K562 (cell line): ENCODE measurements at regions not wholly inside any gene's neighbourhood (a gene's known extent, or its start where the extent isn't known, plus 50 kb on each side); places are given as distances from the start of the nearest gene placed in this dataset.

ENCODE experiments used
- ATAC-seq: fragments of 200-7000 bp; cut with Tn5 transposase; 3 replicates; pipeline ENCODE4 v1.9.1; 2020; ENCODE audit warnings: moderate library complexity
- BruUV-seq: library from RNA; stranded (reverse); fragments of 400-500 nt; replicated peaks from 2 replicates; lab custom pipeline; 2021; lab: Mats Ljungman, UMichigan
- CTCF ChIA-PET: fragments of 300-600 bp; formaldehyde crosslinking; extraction: SDS; loops from one replicate; lab custom pipeline; 2021; ENCODE audit warnings: low intra/inter-chr PET ratio; lab: Yijun Ruan, JAX
- POLR2A ChIA-PET: fragments of 300-600, 350-650 bp; sonication (Branson Sonifier 250); formaldehyde crosslinking; extraction: SDS; loops from one replicate; lab custom pipeline; 2021; ENCODE audit warnings: antibody characterized with exemption, inconsistent platforms; lab: Yijun Ruan, JAX
- DNase-seq, 4 experiments: peaks; one replicate each; pipeline versions ENCODE4 v3.0.0 to v3.0.0-alpha.2; 2011 to 2018; ENCODE audit warnings: low spot score in 3 of 4, mixed read lengths in 3 of 4; ENCODE audit errors: extremely low read depth in 1 of 4
- FAIRE-seq: peaks from 2 replicates; lab custom pipeline; 2011; peaks lifted over from hg19 to GRCh38; lab: Jason Lieb, UNC
- H2AFZ ChIP-seq: 2 replicates; pipeline ENCODE4 v1.6.0; 2011; ENCODE audit warnings: low read depth, low read length, control low read depth, inconsistent platforms
- H3K27ac ChIP-seq: fragments of 200-600 bp; 3 replicates; pipeline ENCODE4 v1.8.0; 2011; ENCODE audit warnings: low read depth, mild to moderate bottlenecking, control low read depth, inconsistent platforms, low read length, moderate library complexity, mixed read lengths; ENCODE audit errors: extremely low read depth
- H3K27me3 ChIP-seq, 2 experiments: fragments of 300-600 bp in 1 of 2; 2 replicates in 1 of 2; 3 replicates in 1 of 2; pipeline versions ENCODE4 v1.6.0 to v1.8.0; 2011; ENCODE audit warnings: inconsistent platforms in 2 of 2, low read length in 2 of 2, mild to moderate bottlenecking in 1 of 2, mixed read lengths in 1 of 2, moderate library complexity in 1 of 2; ENCODE audit not compliant: control insufficient read depth in 2 of 2, insufficient read depth in 2 of 2
- H3K36me3 ChIP-seq: fragments of 300-600 bp; 3 replicates; pipeline ENCODE4 v1.8.0; 2011; ENCODE audit warnings: mild to moderate bottlenecking, low read length, inconsistent platforms; ENCODE audit not compliant: control insufficient read depth, insufficient read depth
- H3K4me1 ChIP-seq, 2 experiments: fragments of 200-600 bp in 1 of 2; replicated peaks in 1 of 2; 2 replicates in 1 of 2; 3 replicates in 1 of 2; pipeline versions ENCODE4 v1.5.1 to v1.8.0; 2011; ENCODE audit warnings: inconsistent platforms in 2 of 2, low read length in 2 of 2, mild to moderate bottlenecking in 1 of 2, mixed read lengths in 1 of 2, moderate library complexity in 1 of 2; ENCODE audit not compliant: control insufficient read depth in 2 of 2, insufficient read depth in 2 of 2
- H3K4me2 ChIP-seq: 2 replicates; pipeline ENCODE4 v1.6.1; 2011; ENCODE audit warnings: low read length, control low read depth, inconsistent platforms, mixed read lengths; ENCODE audit not compliant: insufficient read depth
- H3K4me3 ChIP-seq: fragments of 200-600 bp; sonication (generic), shearing (Covaris generic); 2 replicates; pipeline ENCODE4 v1.5.1; 2016; ENCODE audit warnings: control low read depth, inconsistent platforms
- H3K79me2 ChIP-seq: fragments of 200-600 bp; 3 replicates; pipeline ENCODE4 v1.8.0; 2011; ENCODE audit warnings: low read length, inconsistent platforms; ENCODE audit not compliant: control insufficient read depth, insufficient read depth
- H3K9ac ChIP-seq, 2 experiments: 2 replicates each; pipeline versions ENCODE4 v1.6.0 to v1.6.1; 2011; ENCODE audit warnings: low read depth in 2 of 2, low read length in 2 of 2, control low read depth in 1 of 2, inconsistent platforms in 1 of 2, mild to moderate bottlenecking in 1 of 2, mixed read lengths in 1 of 2; ENCODE audit not compliant: insufficient read depth in 1 of 2
- H3K9me1 ChIP-seq: one replicate; pipeline ENCODE4 v1.6.0; 2011; ENCODE audit warnings: inconsistent platforms, mild to moderate bottlenecking, low read length, moderate library complexity; ENCODE audit not compliant: control insufficient read depth, insufficient read depth
- H3K9me3 ChIP-seq: replicated peaks from 2 replicates; pipeline ENCODE4 v1.5.1; 2011; ENCODE audit warnings: low read depth, low read length, inconsistent platforms; ENCODE audit not compliant: control insufficient read depth, insufficient read depth
- H4K20me1 ChIP-seq: replicated peaks from 2 replicates; pipeline ENCODE4 v1.6.1; 2011; ENCODE audit warnings: low read length, inconsistent platforms, mixed read lengths; ENCODE audit not compliant: control insufficient read depth, insufficient read depth
- CEBPG ChIP-seq, 3 experiments: fragments of 200-800 bp in 1 of 3; sonication (Bioruptor generic) in 1 of 3; sonication (generic) in 1 of 3; formaldehyde crosslinking in 1 of 3; IDR thresholded peaks in 2 of 3; conservative IDR thresholded peaks in 1 of 3; 2 replicates each; pipeline versions ENCODE4 v1.6.1 to v1.8.0; 2016 to 2022; ENCODE audit warnings: missing compliant biosample characterization in 2 of 3, missing genetic modification characterization in 2 of 3, mild to moderate bottlenecking in 1 of 3, missing genetic modification reagents in 1 of 3
- HDGF ChIP-seq: fragments of 450-650 bp; IDR thresholded peaks from 2 replicates; pipeline ENCODE4 v1.6.1; 2016
- MLX ChIP-seq, 2 experiments: fragments of 450-650 bp in 1 of 2; sonication (generic) in 1 of 2; formaldehyde crosslinking; conservative IDR thresholded peaks; 2 replicates each; pipeline versions ENCODE4 v1.4.0 to v1.8.1; 2020 to 2022; ENCODE audit warnings: mild to moderate bottlenecking in 1 of 2, missing genetic modification reagents in 1 of 2
- NFIX ChIP-seq: fragments of 250-450 bp; sonication (Bioruptor Pico); IDR thresholded peaks from 2 replicates; pipeline ENCODE4 v1.4.0; 2020; ENCODE audit warnings: low read depth, mild to moderate bottlenecking, moderate library complexity
- NFXL1 ChIP-seq: fragments of 450-650 bp; formaldehyde crosslinking; IDR thresholded peaks from 2 replicates; pipeline ENCODE4 v1.4.0; 2021; ENCODE audit warnings: mild to moderate bottlenecking
- REST ChIP-seq, 2 experiments: fragments of 450-650 bp; formaldehyde crosslinking in 1 of 2; IDR thresholded peaks; 2 replicates each; pipeline versions ENCODE4 v1.4.0 to v1.6.1; 2014 to 2020; ENCODE audit warnings: mild to moderate bottlenecking in 2 of 2, borderline replicate concordance in 1 of 2, low read depth in 1 of 2
- ZNF444 ChIP-seq: fragments of 250-450 bp; sonication (Bioruptor Pico); IDR thresholded peaks from 2 replicates; pipeline ENCODE4 v1.4.0; 2020; ENCODE audit warnings: mild to moderate bottlenecking, moderate library complexity
- ZNF699 ChIP-seq: fragments of 250-450 bp; sonication (Bioruptor Pico); IDR thresholded peaks from 2 replicates; pipeline ENCODE4 v1.8.0; 2021; ENCODE audit warnings: mild to moderate bottlenecking, moderate library complexity; ENCODE audit not compliant: insufficient replicate concordance
- WGBS: fragments of 100-300 bp; shearing (Covaris generic); methylation state at CpG from one replicate; pipeline ENCODE4 v1.1.6; 2016; ENCODE audit warnings: low coverage, mixed read lengths; ENCODE audit not compliant: insufficient coverage; ENCODE audit errors: missing lambda C conversion rate; 5-methylcytosine and 5-hydroxymethylcytosine counted together
- in situ Hi-C: fragments of 300-500 bp; cut with MboI; formaldehyde crosslinking; loops from 4 replicates; pipeline ENCODE4 v1.15.0; 2018; ENCODE audit warnings: inconsistent platforms, mixed read lengths
- intact Hi-C: fragments of 100-400 bp; cut with micrococcal nuclease; formaldehyde crosslinking; loops from 2 replicates; pipeline ENCODE4 v1.14.2; 2022

GRCh38 chr5:74140409-74140808, 500.1 kb downstream of the ENC1 start:
- Histone ChIP-seq H3K27ac (no peak overlapping the region), H3K4me3 (no peak overlapping the region), H3K4me2 (no peak overlapping the region), H3K9ac (no peak overlapping the region), H3K36me3 (no peaks in the 10 kb centered on the region), H3K27me3 (peaks cover 2 to 9% of the 10 kb centered on the region in 2 experiments; a peak in 3 of 5 replicates), H4K20me1 (no peaks in the 10 kb centered on the region), H3K4me1 (no peaks in the 10 kb centered on the region), H2AFZ (no peak overlapping the region), H3K9me3 (no peaks in the 10 kb centered on the region), H3K9me1 (no peaks in the 10 kb centered on the region), H3K79me2 (no peaks in the 10 kb centered on the region)
- intact Hi-C loops (no loop called here), in situ Hi-C loops (no loop called here)
- POLR2A ChIA-PET: no interaction called here
- FAIRE-seq (no peak), DNase-seq (no peak), ATAC-seq (no peak)
- BruUV-seq: no TSS peak
- TF ChIP-seq ZNF444 (CRISPR knock-in tag): no peak
- no peak for TF ChIP-seq NFXL1 (CRISPR knock-in tag)
- no peak for TF ChIP-seq NFIX (CRISPR knock-in tag)
- no peak for TF ChIP-seq HDGF
- no peak for TF ChIP-seq MLX (CRISPR knock-in tag; conservative IDR thresholded peaks at IDR 0.05)
- TF ChIP-seq CEBPG (CRISPR knock-in tag; IDR thresholded peaks at IDR 0.05): no peak
- TF ChIP-seq CEBPG (tag; conservative IDR thresholded peaks at IDR 0.05 in 1 of 2, IDR thresholded peaks at IDR 0.05 in 1 of 2): peak in 1 of 2 experiments; percentile 26; a peak in 1 of 4 replicates
- no peak for TF ChIP-seq ZNF699 (CRISPR knock-in tag)
- TF ChIP-seq REST (IDR thresholded peaks at IDR 0.05; ENCODE audit: borderline replicate concordance): no peak
- no peak for TF ChIP-seq REST (CRISPR knock-in tag; IDR thresholded peaks at IDR 0.05; ENCODE audit: low read depth)
- CTCF ChIA-PET: no interaction called here
- 10% methylated on average over 3 of the region's 3 CpGs for WGBS
